Hematopoietic multipotent progenitor cell treated with erythropoietin and hydrocortisone succinate and interleukin-3 and kit ligand, for 15 days (in vitro differentiated cells): ENCODE measurements at regions not wholly inside any gene's neighbourhood (a gene's known extent, or its start where the extent isn't known, plus 50 kb on each side); places are given as distances from the start of the nearest gene placed in this dataset.
A peak's percentile ranks its signal among the peaks of the same experiment; 100 is the strongest.
"Not testable (repeated sequence)": the region's sequence is repeated elsewhere in the genome, so short reads cannot be mapped to it uniquely, and the experiment has no call there.

ENCODE experiments used
- DNase-seq: peaks from one replicate; pipeline ENCODE4 v3.0.0-alpha.2; 2015; ENCODE audit warnings: low spot score

DNA sequence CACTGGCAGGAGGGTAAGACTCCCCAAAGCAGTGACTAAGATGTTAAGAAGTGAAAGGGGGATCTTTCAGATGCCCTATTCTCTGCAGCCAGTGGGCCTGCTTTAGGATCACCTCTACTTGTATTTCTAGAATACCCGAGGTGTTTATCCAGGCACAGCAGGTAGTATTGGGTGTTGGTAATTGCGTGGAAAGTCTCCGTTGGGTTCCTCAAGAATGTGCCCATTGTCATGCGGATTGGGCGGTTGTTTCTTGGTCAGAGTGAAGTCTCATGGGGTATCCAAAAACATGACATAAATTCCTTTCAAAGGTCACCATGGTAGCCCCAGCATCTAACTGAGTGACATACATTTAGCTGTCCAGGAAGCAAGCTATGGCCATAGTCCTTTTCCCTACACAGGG is 308.8 kb downstream of the RPIA start:
- DNase-seq: no peak

DNA sequence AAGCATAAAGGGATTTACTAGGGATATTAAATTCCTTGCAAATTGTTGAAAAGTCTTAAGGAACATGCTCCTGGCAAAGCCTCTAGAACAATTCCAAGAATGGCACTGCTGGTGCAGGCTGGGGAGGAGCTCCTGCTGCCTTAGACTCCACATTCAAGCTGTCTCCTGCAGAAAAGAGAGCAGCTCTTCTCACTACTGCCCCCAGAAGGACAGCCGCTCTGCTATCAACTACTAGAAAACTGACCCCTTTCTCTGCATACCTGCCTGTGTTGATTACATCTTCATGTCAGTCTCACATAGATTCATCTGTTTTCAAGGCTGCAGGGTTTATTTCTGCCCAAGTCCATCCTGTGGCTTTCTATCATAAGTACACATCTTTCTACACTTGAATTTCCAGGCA is 312.8 kb downstream of the RPIA start:
- not testable (repeated sequence) for DNase-seq

DNA sequence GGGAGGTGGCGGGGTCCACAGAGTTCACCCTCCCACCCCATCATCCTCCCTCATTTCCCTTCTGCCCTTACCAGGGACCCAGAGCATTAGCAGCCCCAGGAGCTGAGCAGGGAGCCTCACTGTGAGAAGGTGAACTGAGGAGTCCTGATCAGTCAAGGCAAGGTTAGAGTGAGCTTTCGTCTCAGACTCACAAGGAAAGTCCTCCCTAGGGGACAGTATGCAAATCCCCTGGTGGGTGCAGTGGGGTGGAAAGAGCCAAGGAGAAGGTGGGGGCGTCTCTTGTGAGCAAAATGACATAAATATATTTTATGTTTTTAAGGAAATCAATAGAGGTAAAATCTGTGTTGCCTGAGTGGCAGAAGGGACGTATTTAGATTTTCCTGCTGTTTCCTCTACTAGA is 329.1 kb downstream of the RPIA start:
- DNase-seq: not testable (repeated sequence)

DNA sequence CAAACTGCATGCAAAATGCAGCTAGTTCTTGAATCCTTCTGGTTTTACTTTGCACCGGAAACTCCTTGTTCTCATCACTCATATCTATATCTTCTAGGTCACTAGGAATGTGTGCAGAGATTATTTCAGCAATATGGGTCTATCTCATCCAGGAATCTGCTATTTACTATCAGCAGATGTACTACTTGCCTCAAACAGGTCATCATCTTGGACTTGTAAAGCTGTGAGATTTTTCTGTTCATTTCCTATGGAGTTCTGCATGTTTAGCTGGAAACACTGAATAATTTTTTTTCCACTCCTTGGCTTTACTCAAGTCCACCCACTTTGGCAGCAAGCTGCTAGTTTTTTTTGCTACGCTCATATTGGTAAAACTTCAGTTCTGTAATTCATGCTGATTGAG is 334.8 kb downstream of the RPIA start:
- DNase-seq: not testable (repeated sequence)

DNA sequence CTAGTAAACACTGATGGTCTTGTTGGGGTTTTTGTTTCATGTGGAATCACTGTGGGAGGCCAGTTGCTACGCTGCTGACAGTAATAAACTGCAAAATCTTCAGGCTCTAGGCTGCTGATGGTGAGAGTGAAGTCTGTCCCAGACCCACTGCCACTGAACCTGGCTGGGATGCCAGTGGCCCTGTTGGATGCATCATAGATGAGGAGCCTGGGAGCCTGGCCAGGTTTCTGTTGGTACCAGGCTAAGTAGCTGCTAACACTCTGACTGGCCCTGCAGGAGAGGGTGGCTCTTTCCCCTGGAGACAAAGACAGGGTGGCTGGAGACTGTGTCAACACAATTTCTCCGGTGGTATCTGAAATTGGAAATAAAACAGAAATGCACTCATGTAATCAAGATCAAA is 335.6 kb downstream of the RPIA start:
- not testable (repeated sequence) for DNase-seq

DNA sequence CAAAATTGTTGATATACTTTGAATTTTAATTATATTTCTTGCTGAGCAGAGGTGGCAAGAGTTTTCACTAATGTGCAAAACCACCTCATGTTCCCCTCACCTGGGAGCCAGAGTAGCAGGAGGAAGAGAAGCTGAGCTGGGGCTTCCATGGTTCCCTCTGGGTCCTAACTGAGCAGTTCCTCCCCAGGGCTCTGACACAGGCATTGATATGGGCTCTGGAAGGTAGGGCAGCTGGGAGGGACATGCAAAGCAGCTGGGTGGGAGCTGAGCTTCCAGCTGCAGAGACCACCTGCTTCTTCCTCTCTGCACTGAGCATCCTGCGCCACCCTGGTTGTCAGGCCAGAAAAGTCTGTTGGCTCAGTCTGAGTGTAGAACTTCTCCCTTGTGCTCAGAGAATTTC is 336.1 kb downstream of the RPIA start:
- not testable (repeated sequence) for DNase-seq

DNA sequence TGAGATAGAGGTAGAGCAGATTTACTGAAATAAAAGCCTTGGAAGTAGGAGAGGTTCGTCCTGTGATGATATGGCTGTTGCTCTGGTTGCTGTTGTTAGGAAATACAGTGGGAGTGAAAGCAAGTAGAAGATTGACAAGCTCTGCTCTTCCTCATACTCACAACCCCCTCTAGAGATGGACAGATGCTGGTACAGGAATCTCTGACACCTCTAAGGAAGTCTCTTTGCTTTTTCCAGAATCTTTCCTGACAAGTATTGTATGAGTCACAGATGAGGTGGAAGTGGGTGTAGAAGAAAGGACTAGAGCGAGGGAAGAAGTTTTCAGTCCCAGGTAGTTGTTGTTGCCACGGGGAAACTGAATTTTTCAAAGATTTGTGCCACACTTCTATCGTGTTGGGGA is 337.8 kb downstream of the RPIA start:
- DNase-seq: not testable (repeated sequence)

DNA sequence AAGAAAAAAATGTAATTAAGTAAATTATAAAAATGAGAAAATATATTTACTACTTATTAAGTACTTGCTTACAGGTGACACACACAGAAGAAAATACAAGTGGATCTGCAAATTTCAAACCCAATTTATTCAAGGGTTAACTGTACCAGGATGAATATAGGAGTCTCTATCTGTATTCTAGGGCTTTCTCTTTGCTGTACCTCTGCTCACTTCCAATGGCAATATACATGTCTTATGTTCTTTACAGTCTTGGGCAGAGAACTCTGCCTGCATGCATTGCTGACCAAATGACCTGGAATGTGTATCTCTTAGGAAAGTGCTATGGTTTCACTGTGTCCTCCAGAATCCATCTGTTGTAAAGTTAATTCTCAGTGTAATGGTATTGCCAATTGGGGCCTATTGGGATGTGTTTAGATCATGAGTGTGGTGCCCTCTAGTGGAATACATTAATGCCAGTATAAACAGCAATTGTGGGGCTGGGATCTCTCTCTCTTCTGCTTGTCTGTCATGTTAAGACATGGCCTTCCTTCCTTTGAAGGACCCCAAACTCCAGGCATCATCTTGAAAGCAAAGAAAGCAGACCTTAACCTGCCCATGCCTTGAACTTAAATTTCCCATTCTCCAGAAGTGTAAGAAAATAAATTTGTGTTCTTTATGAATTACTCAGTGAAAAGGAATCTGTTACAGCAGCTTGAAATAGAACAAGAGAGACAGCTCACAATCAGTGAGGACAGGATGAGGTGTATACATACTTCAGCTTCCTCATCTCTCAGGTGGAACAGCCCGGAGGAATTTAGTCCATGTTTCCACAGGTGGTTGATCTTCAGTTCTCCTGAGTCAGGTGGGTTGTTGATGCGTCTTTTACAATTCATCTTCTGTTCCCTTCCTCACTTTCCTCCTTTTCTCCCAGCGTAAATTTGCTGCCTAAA is 356.9 kb downstream of the RPIA start:
- DNase-seq: peak; percentile 20

DNA sequence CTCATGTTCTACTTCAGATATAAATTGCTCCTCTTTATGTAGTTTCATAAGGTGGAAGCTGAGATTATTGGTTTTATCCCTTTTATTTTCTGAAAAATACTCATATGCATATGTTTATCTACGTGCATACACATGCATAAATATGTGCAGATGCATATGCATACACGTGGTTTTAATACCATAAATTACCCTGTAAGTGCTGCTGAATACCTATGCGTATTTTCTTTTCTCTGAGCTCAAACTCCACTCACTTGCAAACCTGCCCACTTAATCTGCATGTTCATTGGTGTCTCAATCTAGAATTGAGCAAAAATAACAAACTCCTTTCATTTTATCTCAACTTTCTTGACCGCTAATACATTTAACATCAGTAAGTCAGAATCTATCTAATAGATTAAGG is 367.1 kb downstream of the RPIA start:
- DNase-seq: not testable (repeated sequence)

DNA sequence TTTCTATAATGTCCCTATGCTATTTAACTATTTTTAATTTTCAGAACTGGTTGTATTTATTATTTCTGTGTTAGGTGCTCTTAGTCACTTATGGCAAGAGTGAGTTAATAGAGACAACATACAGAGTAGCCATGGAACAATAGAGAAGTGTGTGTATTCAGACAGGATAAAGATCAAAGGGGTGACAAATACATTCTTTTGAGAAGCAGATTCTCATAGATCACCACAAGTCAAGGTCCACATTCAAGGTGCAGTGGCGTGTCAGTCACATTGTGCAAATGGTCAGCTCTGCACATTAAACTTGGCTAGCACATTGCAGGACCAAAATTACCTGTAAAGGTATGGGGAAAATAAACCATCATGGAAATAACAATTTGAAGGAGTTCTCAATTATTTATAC is 369.7 kb downstream of the RPIA start:
- DNase-seq: not testable (repeated sequence)

DNA sequence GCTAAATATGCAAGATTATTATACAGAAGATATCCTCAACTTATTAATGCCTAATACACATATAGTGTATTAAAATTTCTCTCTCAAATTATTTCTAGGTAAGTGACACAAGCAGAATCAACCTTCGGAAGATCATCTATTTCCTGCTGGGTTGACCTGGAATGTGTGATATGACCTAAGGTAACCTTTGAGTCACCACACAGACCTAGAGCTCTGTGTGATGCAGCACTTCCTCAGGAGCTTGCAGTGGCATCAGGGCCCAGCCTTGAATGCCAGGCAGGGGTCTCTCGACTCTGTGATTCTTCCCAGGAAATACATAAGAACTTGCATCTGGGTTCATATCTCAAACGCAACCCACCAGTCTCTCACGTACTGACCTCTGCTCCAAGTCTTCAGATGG is 385.3 kb downstream of the RPIA start:
- not testable (repeated sequence) for DNase-seq

DNA sequence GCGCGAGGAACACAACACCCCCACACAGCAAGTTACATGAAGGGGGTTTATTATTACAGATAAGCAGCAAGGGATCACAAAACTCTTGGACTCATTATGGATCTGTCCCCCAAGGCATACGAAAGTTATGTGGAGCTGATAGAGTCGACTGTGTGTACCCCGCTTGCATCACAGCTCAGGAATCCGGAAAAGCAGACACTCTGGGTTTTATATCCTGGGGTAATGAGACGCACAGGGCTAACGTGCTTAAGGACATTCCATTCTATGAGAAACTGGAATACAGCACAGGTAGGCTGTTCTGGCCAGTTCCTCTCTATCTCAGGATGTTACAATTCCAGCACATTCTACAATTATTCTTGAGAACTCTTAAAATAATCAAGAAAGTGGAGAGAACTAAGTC is 401.4 kb downstream of the RPIA start:
- DNase-seq: not testable (repeated sequence)

DNA sequence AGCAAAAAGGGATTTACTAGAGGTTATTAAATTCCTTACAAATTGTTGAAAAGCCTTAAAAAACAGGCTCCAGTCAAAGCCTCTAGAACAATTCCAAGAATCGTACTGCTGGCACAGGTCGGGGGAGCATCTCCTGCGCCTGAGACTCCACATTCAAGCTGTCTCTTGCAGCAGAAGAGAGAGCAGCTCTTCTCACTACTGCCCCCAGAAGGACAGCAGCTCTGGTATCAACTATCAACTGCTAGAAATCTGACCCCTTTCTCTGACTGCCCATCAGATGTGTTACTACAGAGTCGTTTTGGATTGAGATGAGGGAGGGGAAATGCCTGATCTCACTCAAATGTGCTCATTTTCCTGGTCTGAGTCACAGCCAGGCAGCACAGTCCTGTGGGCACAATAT is 403.6 kb downstream of the RPIA start:
- DNase-seq: not testable (repeated sequence)

DNA sequence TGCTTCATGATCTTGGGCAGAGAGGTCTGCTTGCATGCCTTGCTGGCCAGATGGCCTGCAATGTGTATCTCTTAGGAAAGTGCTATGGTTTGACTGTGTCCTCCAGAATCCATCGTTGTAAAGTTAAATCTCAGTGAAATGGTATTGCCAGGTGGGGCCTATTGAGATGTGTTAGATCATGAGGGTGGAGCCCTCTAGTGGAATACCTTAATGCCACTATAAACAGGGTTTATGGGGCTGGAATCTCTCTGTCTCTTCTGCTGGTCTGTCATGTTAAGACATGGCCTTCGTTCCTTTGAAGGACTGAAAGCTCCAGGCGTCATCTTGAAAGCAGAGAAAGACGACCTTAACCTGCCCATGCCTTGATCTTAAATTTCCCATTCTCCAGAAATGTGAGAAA is 411.1 kb downstream of the RPIA start:
- not testable (repeated sequence) for DNase-seq

DNA sequence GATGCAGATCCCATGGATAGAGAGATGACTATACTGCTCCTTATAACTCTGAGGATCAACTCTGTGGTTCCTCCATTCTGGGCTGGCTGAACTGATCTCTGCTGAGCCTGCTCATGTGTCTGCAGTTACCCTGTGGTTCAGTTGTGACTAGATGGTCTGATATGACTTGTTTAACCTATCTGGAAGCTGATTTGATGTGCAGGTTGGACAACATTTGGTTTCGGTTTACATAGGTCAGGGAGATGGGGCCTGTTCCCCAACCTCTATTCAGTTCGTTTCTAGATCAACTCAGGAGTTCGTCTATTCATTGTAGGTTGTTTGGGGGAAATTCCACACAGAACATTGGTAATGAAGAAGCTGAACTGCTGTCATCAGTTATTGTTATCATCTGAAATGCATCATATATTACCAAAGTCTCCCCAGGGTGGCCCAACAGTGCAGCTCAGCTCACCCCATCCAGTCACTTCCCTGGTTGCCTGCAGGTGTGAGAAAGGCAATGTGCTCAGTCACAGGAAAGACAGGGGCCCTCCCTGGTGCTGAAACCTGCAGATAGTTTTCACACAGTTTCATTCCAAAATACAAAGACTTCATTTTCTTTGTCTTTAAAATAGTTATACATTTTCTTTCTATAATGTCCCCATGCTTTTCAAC is 415.0 kb downstream of the RPIA start:
- not testable (repeated sequence) for DNase-seq

DNA sequence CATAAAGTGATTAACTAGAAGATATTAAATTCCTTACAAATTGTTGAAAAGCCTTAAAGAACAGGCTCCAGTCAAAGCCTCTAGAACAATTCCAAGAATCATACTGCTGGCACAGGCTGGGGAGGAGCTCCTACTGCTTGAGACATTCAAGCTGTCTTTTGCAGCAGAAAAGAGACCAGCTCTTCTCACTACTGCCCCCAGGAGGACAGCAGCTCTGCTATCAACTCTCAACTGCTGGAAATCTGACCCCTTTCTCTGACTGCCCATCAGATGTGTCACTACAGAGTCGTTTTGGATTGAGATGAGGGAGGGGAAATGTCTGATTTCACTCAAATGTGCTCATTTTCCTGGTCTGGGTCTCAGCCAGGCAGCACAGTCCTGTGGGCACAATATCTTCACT is 421.0 kb downstream of the RPIA start:
- not testable (repeated sequence) for DNase-seq

DNA sequence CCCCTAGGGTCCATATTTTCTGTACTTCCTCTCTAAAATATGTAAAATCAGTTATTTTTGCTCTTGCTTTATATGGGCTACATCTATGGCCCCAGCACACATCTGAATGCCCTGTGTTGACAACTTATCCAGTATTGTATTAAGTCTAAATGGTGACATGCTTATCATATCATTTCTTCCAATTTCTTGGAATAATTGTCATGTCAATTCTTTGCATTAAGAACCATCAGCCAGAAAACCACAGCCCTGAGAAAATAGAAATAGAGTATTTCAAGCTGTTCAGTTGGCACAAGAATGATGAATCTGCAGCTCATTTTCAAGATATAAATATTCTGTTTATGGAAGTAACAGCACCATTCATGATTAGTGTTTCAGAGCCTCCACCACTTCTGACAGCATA is 421.8 kb downstream of the RPIA start:
- DNase-seq: not testable (repeated sequence)

DNA sequence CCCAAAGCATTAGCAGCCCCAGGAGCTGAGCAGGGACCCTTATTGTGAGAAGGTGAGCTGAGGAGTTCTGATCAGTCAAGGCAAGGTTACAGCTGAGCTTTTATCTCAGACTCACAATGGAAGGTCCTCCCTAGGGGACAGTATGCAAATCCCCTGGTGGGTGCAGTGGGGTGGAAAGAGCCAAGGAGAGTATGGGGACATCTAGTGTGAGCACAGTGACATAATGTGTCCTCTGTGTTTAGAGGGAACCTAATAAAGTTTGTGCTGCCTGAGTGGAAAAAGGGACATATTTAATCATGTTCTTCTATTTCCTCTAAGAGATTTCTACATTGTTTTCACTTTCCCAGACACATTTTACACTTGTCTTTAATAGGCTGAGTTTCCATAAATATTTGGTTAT is 438.0 kb downstream of the RPIA start:
- DNase-seq: not testable (repeated sequence)

DNA sequence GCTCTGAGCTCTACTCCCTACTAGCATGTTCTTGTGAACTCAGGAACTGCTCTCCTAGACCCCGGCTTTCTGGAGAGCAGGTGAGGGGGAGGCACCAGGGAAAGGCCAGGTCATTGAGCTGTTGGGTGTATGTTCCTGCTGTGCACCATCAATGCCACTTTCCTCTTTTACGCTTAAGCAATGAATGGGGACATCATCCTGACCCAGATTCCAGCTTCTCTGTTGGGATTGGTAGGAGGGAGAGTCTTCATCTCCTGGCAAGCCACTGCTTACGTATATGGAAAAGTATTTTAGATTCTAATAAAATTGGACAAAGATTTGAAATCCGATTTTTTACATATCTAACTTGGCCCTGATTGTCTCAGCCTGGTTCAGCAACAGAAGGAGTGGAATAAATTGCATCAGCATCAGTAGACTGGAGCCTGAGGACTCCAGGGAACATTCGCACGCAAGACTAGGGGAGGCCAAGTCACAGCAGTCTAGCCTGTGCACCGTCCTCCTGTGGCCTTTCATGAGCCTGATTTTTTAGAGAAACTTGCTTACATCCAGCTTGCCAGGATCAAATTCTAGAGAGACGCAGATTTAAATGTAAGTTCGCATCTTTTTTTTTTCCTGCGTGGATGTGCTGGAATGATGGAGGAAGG is 439.3 kb downstream of the RPIA start:
- not testable (repeated sequence) for DNase-seq

DNA sequence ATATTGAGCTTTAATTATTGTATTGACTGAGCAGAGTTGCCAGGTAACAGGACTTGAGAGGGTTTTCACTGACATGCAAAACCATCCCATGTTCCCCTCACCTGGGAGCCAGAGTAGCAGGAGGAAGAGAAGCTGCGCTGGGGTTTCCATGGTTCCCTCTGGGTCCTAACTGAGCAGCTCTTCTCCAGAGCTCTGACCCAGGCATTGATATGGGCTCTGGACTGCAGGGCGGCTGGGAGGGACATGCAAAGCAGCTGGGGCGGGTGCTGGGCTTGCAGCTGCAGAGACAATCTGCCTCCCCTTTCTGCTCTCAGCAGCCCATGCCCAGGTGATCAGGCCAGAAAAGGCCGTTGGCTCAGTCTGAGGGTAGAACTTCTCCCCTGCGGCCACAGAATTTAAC is 451.5 kb downstream of the RPIA start:
- DNase-seq: not testable (repeated sequence)

DNA sequence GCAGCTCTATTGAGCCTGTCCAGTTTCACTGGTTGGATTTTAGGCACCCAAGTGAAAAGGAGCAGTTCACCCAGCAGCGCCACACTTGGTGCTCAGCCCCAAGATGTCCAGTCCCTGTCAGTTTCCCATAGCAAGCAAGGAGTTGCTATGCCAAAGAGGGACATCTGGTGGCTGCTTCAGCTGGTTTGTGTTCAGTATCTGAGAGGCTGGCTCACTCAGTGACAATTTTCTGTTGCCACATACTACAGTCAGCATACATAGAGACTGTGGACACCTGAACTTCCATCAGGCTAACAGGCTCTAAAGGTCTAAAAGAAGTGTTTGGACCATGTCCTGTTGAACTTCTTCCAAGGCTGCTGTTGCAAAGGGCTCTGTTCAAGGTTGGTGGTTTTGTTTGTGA is 453.9 kb downstream of the RPIA start:
- DNase-seq: not testable (repeated sequence)

DNA sequence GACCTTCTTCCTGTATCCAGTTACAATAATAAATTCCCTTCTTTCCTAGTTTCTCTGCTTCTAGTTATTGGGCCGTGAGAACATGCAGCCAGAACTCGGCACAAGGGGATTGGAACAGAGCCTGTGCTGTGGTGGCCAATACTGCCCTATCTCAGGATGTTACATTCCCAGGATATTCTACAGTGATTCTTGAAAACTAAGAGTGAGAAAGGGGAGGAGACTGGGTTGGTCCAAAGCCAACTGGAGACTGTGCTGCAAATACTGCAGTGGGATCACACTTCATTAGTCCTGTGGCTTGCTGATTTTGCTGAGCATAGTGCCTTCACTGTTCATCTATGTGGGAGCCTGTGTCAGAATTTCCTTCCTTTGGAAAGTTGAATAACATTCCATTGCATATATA is 456.8 kb downstream of the RPIA start:
- not testable (repeated sequence) for DNase-seq

DNA sequence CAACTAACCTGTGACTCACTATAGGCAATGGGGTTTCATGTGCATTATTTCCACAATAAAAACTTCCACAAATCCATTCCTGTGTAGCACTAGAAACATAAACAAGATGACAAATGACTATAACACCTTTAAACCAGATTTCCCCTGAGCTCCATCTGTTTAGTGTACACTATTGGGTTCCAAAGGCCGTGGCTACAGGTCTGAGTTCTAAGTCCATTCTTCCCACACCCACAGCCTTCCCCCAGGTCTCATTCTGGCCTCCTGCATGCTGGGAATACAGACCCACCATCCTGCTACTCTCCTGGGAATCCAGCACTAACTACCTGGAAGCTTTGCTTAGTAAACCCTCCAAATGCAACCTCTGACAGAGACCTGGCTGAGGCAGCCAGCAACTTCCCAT is 460.2 kb downstream of the RPIA start:
- DNase-seq: not testable (repeated sequence)
